ENCODE measurements at regions not wholly inside any gene's neighbourhood (a gene's known extent, or its start where the extent isn't known, plus 50 kb on each side); places are given as distances from the start of the nearest gene placed in this dataset.

- no peaks in the 10 kb centered on the region for H3K27me3 ChIP-seq (ENCODE audit: control insufficient read depth, low read length)
- no peaks in the 10 kb centered on the region for H3K9me3 ChIP-seq (ENCODE audit: control insufficient read depth, insufficient read depth, low read length)
- no peak overlapping the region for H3K4me2 ChIP-seq (ENCODE audit: low read length)
- H3K27ac ChIP-seq (ENCODE audit: low read depth, low read length), result no peak overlapping the region
- H4K20me1 ChIP-seq (ENCODE audit: control insufficient read depth, insufficient read depth, low read depth, low read length), result no peaks in the 10 kb centered on the region
- H3K36me3 ChIP-seq (ENCODE audit: control insufficient read depth, low read length), result no peaks in the 10 kb centered on the region
- TF ChIP-seq EZH2phosphoT487 (IDR thresholded peaks at IDR 0.05; ENCODE audit: borderline replicate concordance, low read length) (no peak), CTCF (IDR thresholded peaks at IDR 0.05; ENCODE audit: low read depth, low read length, poor library complexity, severe bottlenecking) (no peak)
- H3K4me3 ChIP-seq (ENCODE audit: low read length), result no peak overlapping the region
- no peaks in the 10 kb centered on the region for H3F3A ChIP-seq (ENCODE audit: control insufficient read depth, insufficient read depth)
- H3K79me2 ChIP-seq (ENCODE audit: control insufficient read depth, low read length), result no peaks in the 10 kb centered on the region
- no peaks in the 10 kb centered on the region for H3K4me1 ChIP-seq (ENCODE audit: control insufficient read depth, low read length)
- H3K9me2 ChIP-seq (replicated peaks; ENCODE audit: control insufficient read depth, low read length), result no peaks in the 10 kb centered on the region
Measured at GRCh38 chr1:115183158-115183557, 93.9 kb upstream of the TSPAN2 start.

- Histone ChIP-seq H3K27me3 (ENCODE audit: control insufficient read depth, low read length) (no peaks in the 10 kb centered on the region), H3K4me2 (ENCODE audit: low read length) (no peak overlapping the region), H3K9me3 (ENCODE audit: control insufficient read depth, insufficient read depth, low read length) (no peaks in the 10 kb centered on the region), H3F3A (ENCODE audit: control insufficient read depth, insufficient read depth) (no peaks in the 10 kb centered on the region), H3K4me3 (ENCODE audit: low read length) (no peak overlapping the region), H3K36me3 (ENCODE audit: control insufficient read depth, low read length) (no peaks in the 10 kb centered on the region), H3K4me1 (ENCODE audit: control insufficient read depth, low read length) (no peaks in the 10 kb centered on the region), H3K27ac (ENCODE audit: low read depth, low read length) (no peak overlapping the region), H4K20me1 (ENCODE audit: control insufficient read depth, insufficient read depth, low read depth, low read length) (no peaks in the 10 kb centered on the region), H3K79me2 (ENCODE audit: control insufficient read depth, low read length) (no peaks in the 10 kb centered on the region), H3K9me2 (replicated peaks; ENCODE audit: control insufficient read depth, low read length) (no peaks in the 10 kb centered on the region)
- no peak for TF ChIP-seq CTCF (IDR thresholded peaks at IDR 0.05; ENCODE audit: low read depth, low read length, poor library complexity, severe bottlenecking)
- no peak for TF ChIP-seq EZH2phosphoT487 (IDR thresholded peaks at IDR 0.05; ENCODE audit: borderline replicate concordance, low read length)
Measured at GRCh38 chr1:115182012-115182715, 92.9 kb upstream of the TSPAN2 start.

GRCh38 chr1:115181231-115181630 lies 91.9 kb upstream of the TSPAN2 start:
- H3K9me3 ChIP-seq (ENCODE audit: control insufficient read depth, insufficient read depth, low read length), result no peaks in the 10 kb centered on the region
- no peaks in the 10 kb centered on the region for H3K4me1 ChIP-seq (ENCODE audit: control insufficient read depth, low read length)
- H3K27ac ChIP-seq (ENCODE audit: low read depth, low read length), result no peak overlapping the region
- no peaks in the 10 kb centered on the region for H3K36me3 ChIP-seq (ENCODE audit: control insufficient read depth, low read length)
- H3K79me2 ChIP-seq (ENCODE audit: control insufficient read depth, low read length), result no peaks in the 10 kb centered on the region
- no peak overlapping the region for H3K4me3 ChIP-seq (ENCODE audit: low read length)
- H3F3A ChIP-seq (ENCODE audit: control insufficient read depth, insufficient read depth), result no peaks in the 10 kb centered on the region
- H3K9me2 ChIP-seq (replicated peaks; ENCODE audit: control insufficient read depth, low read length), result no peaks in the 10 kb centered on the region
- no peaks in the 10 kb centered on the region for H4K20me1 ChIP-seq (ENCODE audit: control insufficient read depth, insufficient read depth, low read depth, low read length)
- no peak overlapping the region for H3K4me2 ChIP-seq (ENCODE audit: low read length)
- H3K27me3 ChIP-seq (ENCODE audit: control insufficient read depth, low read length), result no peaks in the 10 kb centered on the region
- no peak for TF ChIP-seq CTCF (IDR thresholded peaks at IDR 0.05; ENCODE audit: low read depth, low read length, poor library complexity, severe bottlenecking)
- TF ChIP-seq EZH2phosphoT487 (IDR thresholded peaks at IDR 0.05; ENCODE audit: borderline replicate concordance, low read length), result no peak

Data from DOHH2 (cell line).